H1 (cell line): ENCODE measurements at regions not wholly inside any gene's neighbourhood (a gene's known extent, or its start where the extent isn't known, plus 50 kb on each side); places are given as distances from the start of the nearest gene placed in this dataset.

Experiments used
- CTCF ChIA-PET: fragments of 300-600 bp; sonication (Branson Sonifier 250); formaldehyde crosslinking; loops from one replicate; lab custom pipeline; 2021; ENCODE audit not compliant: partially characterized antibody; lab: Charles Lee
- POLR2A ChIA-PET: fragments of 300-600 bp; sonication (Branson Sonifier 250); formaldehyde crosslinking; loops from one replicate; lab custom pipeline; 2021; ENCODE audit warnings: inconsistent platforms; ENCODE audit not compliant: partially characterized antibody; lab: Charles Lee
- DNase-seq, 2 experiments: peaks; one replicate each; pipeline versions ENCODE4 v3.0.0 to v3.0.0-alpha.2; 2010 to 2022; ENCODE audit warnings: low spot score in 2 of 2, low read depth in 1 of 2, mixed read lengths in 1 of 2
- FAIRE-seq: peaks from 2 replicates; lab custom pipeline; 2011; peaks lifted over from hg19 to GRCh38; lab: Jason Lieb, UNC
- H2AFZ ChIP-seq: 2 replicates; pipeline ENCODE4 v1.8.1; 2012; ENCODE audit warnings: low read length, inconsistent platforms
- H2AK5ac ChIP-seq: 2 replicates; pipeline ENCODE4 v1.6.1; 2013; ENCODE audit warnings: low read depth, low read length
- H2BK120ac ChIP-seq: replicated peaks from 2 replicates; pipeline ENCODE3; 2013; ENCODE audit warnings: low read depth, low read length, inconsistent platforms
- H2BK12ac ChIP-seq: 2 replicates; pipeline ENCODE4 v1.6.1; 2013; ENCODE audit warnings: low read depth, low read length
- H2BK15ac ChIP-seq: 2 replicates; pipeline ENCODE4 v1.6.1; 2013; ENCODE audit warnings: low read length
- H2BK20ac ChIP-seq: 2 replicates; pipeline ENCODE4 v1.6.1; 2013; ENCODE audit warnings: low read length
- H2BK5ac ChIP-seq: 2 replicates; pipeline ENCODE4 v1.6.1; 2013; ENCODE audit warnings: low read depth, low read length
- H3K14ac ChIP-seq: 2 replicates; pipeline ENCODE4 v1.6.1; 2013; ENCODE audit warnings: inconsistent platforms; ENCODE audit not compliant: insufficient read length
- H3K18ac ChIP-seq: 2 replicates; pipeline ENCODE4 v1.6.1; 2013; ENCODE audit warnings: low read length; ENCODE audit errors: extremely low read depth
- H3K23ac ChIP-seq: 2 replicates; pipeline ENCODE4 v1.6.1; 2013; ENCODE audit warnings: inconsistent platforms; ENCODE audit not compliant: insufficient read length
- H3K23me2 ChIP-seq: 2 replicates; pipeline ENCODE4 v1.6.1; 2013; ENCODE audit warnings: low read depth, low read length
- H3K27ac ChIP-seq: 2 replicates; pipeline ENCODE4 v1.6.1; 2011; ENCODE audit warnings: low read depth, low read length, inconsistent platforms
- H3K27me3 ChIP-seq, 4 experiments: replicated peaks in 1 of 4; 1 replicate in 1 of 4; 2 replicates in 3 of 4; pipeline versions ENCODE4 v1.6.1 to v1.8.1; 2011 to 2013; ENCODE audit warnings: low read length in 3 of 4, mild to moderate bottlenecking in 3 of 4, inconsistent platforms in 2 of 4, mixed read lengths in 2 of 4, moderate library complexity in 1 of 4; ENCODE audit not compliant: control insufficient read depth in 3 of 4, insufficient read depth in 3 of 4; ENCODE audit errors: extremely low read depth in 1 of 4
- H3K36me3 ChIP-seq, 4 experiments: 2 replicates each; pipeline versions ENCODE4 v1.6.1 to v1.8.1; 2011 to 2013; ENCODE audit warnings: mild to moderate bottlenecking in 4 of 4, low read length in 3 of 4, moderate library complexity in 2 of 4, control low read depth in 1 of 4, inconsistent platforms in 1 of 4; ENCODE audit not compliant: insufficient read depth in 4 of 4, control insufficient read depth in 2 of 4
- H3K4ac ChIP-seq: replicated peaks from 2 replicates; pipeline ENCODE3; 2013; ENCODE audit warnings: low read length, low read depth, mixed read lengths, inconsistent platforms; ENCODE audit not compliant: insufficient read length
- H3K4me1 ChIP-seq, 4 experiments: replicated peaks in 1 of 4; 1 replicate in 1 of 4; 2 replicates in 3 of 4; pipeline versions ENCODE4 v1.6.1 to v1.8.1; 2011 to 2013; ENCODE audit warnings: low read length in 3 of 4, inconsistent platforms in 2 of 4, mixed read lengths in 1 of 4; ENCODE audit not compliant: insufficient read depth in 4 of 4, control insufficient read depth in 3 of 4
- H3K4me2 ChIP-seq, 2 experiments: 2 replicates each; pipeline versions ENCODE4 v1.6.1 to v1.8.1; 2011 to 2013; ENCODE audit warnings: low read depth in 2 of 2, low read length in 2 of 2, control low read depth in 1 of 2, inconsistent platforms in 1 of 2, mild to moderate bottlenecking in 1 of 2; ENCODE audit not compliant: insufficient read depth in 1 of 2
- H3K4me3 ChIP-seq, 4 experiments: fragments of 200-600, 300-600 bp in 1 of 4; sonication (generic), shearing (Covaris generic), sonication (Bioruptor Twin) in 1 of 4; 2 replicates each; pipeline versions ENCODE4 v1.5.1 to v1.8.1; 2011 to 2016; ENCODE audit warnings: low read length in 4 of 4, low read depth in 3 of 4, control low read depth in 2 of 4, inconsistent platforms in 2 of 4, mild to moderate bottlenecking in 2 of 4, mixed read lengths in 1 of 4, moderate library complexity in 1 of 4; ENCODE audit not compliant: insufficient read depth in 2 of 4; ENCODE audit errors: extremely low read depth in 1 of 4
- H3K56ac ChIP-seq: replicated peaks from 2 replicates; pipeline ENCODE3; 2013; ENCODE audit warnings: low read depth, mild to moderate bottlenecking, mixed read lengths, low read length, inconsistent platforms; ENCODE audit not compliant: insufficient read length
- H3K79me1 ChIP-seq: 2 replicates; pipeline ENCODE4 v1.6.1; 2013; ENCODE audit warnings: low read depth, low read length, control low read depth
- H3K79me2 ChIP-seq, 2 experiments: 2 replicates each; pipeline versions ENCODE4 v1.6.1 to v1.8.1; 2012 to 2013; ENCODE audit warnings: low read length in 2 of 2, mild to moderate bottlenecking in 2 of 2, inconsistent platforms in 1 of 2; ENCODE audit not compliant: insufficient read depth in 2 of 2, control insufficient read depth in 1 of 2
- H3K9ac ChIP-seq, 4 experiments: replicated peaks in 1 of 4; 1 replicate in 1 of 4; 2 replicates in 3 of 4; pipeline versions ENCODE4 v1.6.1 to v1.8.1; 2011 to 2013; ENCODE audit warnings: low read depth in 3 of 4, low read length in 3 of 4, control low read depth in 2 of 4, mild to moderate bottlenecking in 2 of 4, moderate library complexity in 2 of 4, inconsistent platforms in 1 of 4; ENCODE audit errors: extremely low read depth in 1 of 4
- H3K9me3 ChIP-seq, 2 experiments: 2 replicates each; pipeline versions ENCODE4 v1.6.1 to v1.8.1; 2012 to 2013; ENCODE audit warnings: mild to moderate bottlenecking in 2 of 2, moderate library complexity in 2 of 2, control low read depth in 1 of 2, inconsistent platforms in 1 of 2, low read depth in 1 of 2, low read length in 1 of 2, mixed read lengths in 1 of 2; ENCODE audit not compliant: insufficient read depth in 2 of 2
- H4K20me1 ChIP-seq, 2 experiments: replicated peaks in 1 of 2; 2 replicates each; pipeline versions ENCODE3 to v1.8.1; 2011 to 2013; ENCODE audit warnings: inconsistent platforms in 2 of 2, low read length in 2 of 2, mild to moderate bottlenecking in 1 of 2; ENCODE audit not compliant: insufficient read depth in 2 of 2, control insufficient read depth in 1 of 2
- H4K5ac ChIP-seq: 2 replicates; pipeline ENCODE4 v1.6.1; 2013; ENCODE audit warnings: low read length, low read depth, mixed read lengths, inconsistent platforms; ENCODE audit not compliant: insufficient read length
- H4K8ac ChIP-seq: 2 replicates; pipeline ENCODE4 v1.8.0; 2013; ENCODE audit warnings: mild to moderate bottlenecking, moderate library complexity, low read length, inconsistent platforms; ENCODE audit not compliant: insufficient read depth; ENCODE audit errors: extremely low read depth
- H4K91ac ChIP-seq: replicated peaks from 2 replicates; pipeline ENCODE3; 2013; ENCODE audit warnings: low read length, mixed read lengths, inconsistent platforms; ENCODE audit not compliant: insufficient read length
- CBX8 ChIP-seq: fragments of 300-800, 300-1000 bp; sonication (generic); IDR thresholded peaks from 2 replicates; pipeline ENCODE4 v1.7.1; 2016; ENCODE audit warnings: low read depth, low read length, borderline replicate concordance
- CTBP2 ChIP-seq: IDR thresholded peaks from 2 replicates; pipeline ENCODE4 v1.7.0; 2011; ENCODE audit warnings: borderline replicate concordance, mild to moderate bottlenecking, moderate library complexity, mixed read lengths, low read length; ENCODE audit not compliant: insufficient read depth, insufficient read length
- EZH2 ChIP-seq: fragments of 200-600 bp; sonication (generic); IDR thresholded peaks from 2 replicates; pipeline ENCODE4 v1.7.1; 2012; ENCODE audit warnings: low read depth, mild to moderate bottlenecking, moderate library complexity, low read length, inconsistent platforms; ENCODE audit not compliant: severe bottlenecking
- HDAC2 ChIP-seq, 2 experiments: fragments of 300-600 bp in 1 of 2; sonication (generic) in 1 of 2; IDR thresholded peaks; 2 replicates each; pipeline ENCODE4 v1.6.1; 2011 to 2012; ENCODE audit warnings: low read depth in 2 of 2, low read length in 2 of 2, mild to moderate bottlenecking in 2 of 2, moderate library complexity in 2 of 2, borderline replicate concordance in 1 of 2, inconsistent platforms in 1 of 2
- JUN ChIP-seq: IDR thresholded peaks from 2 replicates; pipeline ENCODE4 v1.6.1; 2011; ENCODE audit warnings: low read depth, mild to moderate bottlenecking, improper control_type of control experiment, low read length
- JUND ChIP-seq: IDR thresholded peaks from 2 replicates; pipeline ENCODE4 v1.6.1; 2011; ENCODE audit warnings: mild to moderate bottlenecking, improper control_type of control experiment, low read length
- KDM4A ChIP-seq: IDR thresholded peaks from one replicate; pipeline ENCODE4 v1.7.1; 2012; ENCODE audit warnings: low read depth, mild to moderate bottlenecking, moderate library complexity, low read length, inconsistent platforms; ENCODE audit not compliant: severe bottlenecking
- MAX ChIP-seq: IDR thresholded peaks from 2 replicates; pipeline ENCODE4 v1.6.1; 2012; ENCODE audit warnings: inconsistent platforms
- NANOG ChIP-seq: IDR thresholded peaks from 2 replicates; pipeline ENCODE4 v1.6.1; 2011; ENCODE audit warnings: low read length, low read depth, mild to moderate bottlenecking, inconsistent platforms; ENCODE audit not compliant: insufficient read depth, poor library complexity, severe bottlenecking
- NRF1 ChIP-seq: IDR thresholded peaks from 2 replicates; pipeline ENCODE4 v1.6.1; 2011; ENCODE audit warnings: mild to moderate bottlenecking, low read depth, low read length, improper control_type of control experiment
- PHF8 ChIP-seq: fragments of 200-600 bp; sonication (generic); conservative IDR thresholded peaks from 2 replicates; pipeline ENCODE4 v1.7.1; 2012; ENCODE audit warnings: low read depth, mild to moderate bottlenecking, inconsistent platforms, low read length, moderate library complexity
- SP1 ChIP-seq: IDR thresholded peaks from 2 replicates; pipeline ENCODE4 v1.6.1; 2011; ENCODE audit warnings: low read depth, low read length
- SP2 ChIP-seq: IDR thresholded peaks from 2 replicates; pipeline ENCODE4 v1.6.1; 2012; ENCODE audit warnings: mild to moderate bottlenecking, low read length, inconsistent platforms
- TEAD4 ChIP-seq: IDR thresholded peaks from 2 replicates; pipeline ENCODE4 v1.6.1; 2012; ENCODE audit warnings: low read depth, low read length, inconsistent platforms, mixed read lengths
- ZNF274 ChIP-seq: IDR thresholded peaks from 2 replicates; pipeline ENCODE4 v1.7.0; 2012; ENCODE audit warnings: low read length, borderline replicate concordance; ENCODE audit errors: extremely low read depth
- WGBS, 2 experiments: shearing (Covaris generic) in 1 of 2; methylation state at CpG; one replicate each; pipeline versions ENCODE4 v1.1.6 to v1.1.7; 2013 to 2015; ENCODE audit warnings: low lambda C conversion rate in 2 of 2, mixed read lengths in 2 of 2, inconsistent platforms in 1 of 2, low coverage in 1 of 2, missing lambda C conversion rate in 1 of 2; ENCODE audit not compliant: insufficient replicate concordance in 2 of 2, insufficient coverage in 1 of 2, insufficient read length in 1 of 2; ENCODE audit errors: extremely low coverage in 1 of 2, missing lambda C conversion rate in 1 of 2; 5-methylcytosine and 5-hydroxymethylcytosine counted together

- no peak overlapping the region for H3K23ac ChIP-seq
- H2AFZ ChIP-seq: no peak overlapping the region
- no peaks in the 10 kb centered on the region for H3K36me3 ChIP-seq
- no peak overlapping the region for H3K27ac ChIP-seq
- no peaks in the 10 kb centered on the region for H3K79me2 ChIP-seq
- no peaks in the 10 kb centered on the region for H3K9me3 ChIP-seq
- H3K79me1 ChIP-seq: no peaks in the 10 kb centered on the region
- H2BK5ac ChIP-seq: no peak overlapping the region
- no peaks in the 10 kb centered on the region; the same call in 1 of the 2 replicates for H3K23me2 ChIP-seq
- CTCF ChIA-PET: no interaction called here
- no peak overlapping the region for H2BK120ac ChIP-seq
- no peak overlapping the region for H3K14ac ChIP-seq
- H4K8ac ChIP-seq: no peak overlapping the region
- H3K56ac ChIP-seq: no peak overlapping the region
- POLR2A ChIA-PET: no interaction called here
- no peaks in the 10 kb centered on the region for H4K20me1 ChIP-seq
- no peak overlapping the region for H3K9ac ChIP-seq
- H4K91ac ChIP-seq: no peak overlapping the region
- FAIRE-seq (no peak), DNase-seq (no peak)
- H3K18ac ChIP-seq: no peak overlapping the region
- H2BK20ac ChIP-seq: no peak overlapping the region
- H3K4me1 ChIP-seq: no peaks in the 10 kb centered on the region
- no peak overlapping the region for H2AK5ac ChIP-seq
- H3K4me2 ChIP-seq: no peak overlapping the region
- H3K4me3 ChIP-seq: no peak overlapping the region
- WGBS, 2 experiments: 93% methylated on average over 9 of the region's 9 CpGs; no CpG with 5 or more reads in 1 of the 2 experiments
- H3K4ac ChIP-seq: no peak overlapping the region
- H2BK15ac ChIP-seq: no peak overlapping the region
- H4K5ac ChIP-seq: no peak overlapping the region
- H2BK12ac ChIP-seq: no peak overlapping the region
- H3K27me3 ChIP-seq: no peaks in the 10 kb centered on the region
- TF ChIP-seq HDAC2 (IDR thresholded peaks at IDR 0.05; ENCODE audit: borderline replicate concordance in 1 of 2, low read depth in 2 of 2, low read length in 2 of 2): no peak
- no peak for TF ChIP-seq PHF8
- no peak for TF ChIP-seq MAX
- no peak for TF ChIP-seq CTBP2
- TF ChIP-seq EZH2: no peak
- TF ChIP-seq JUND: no peak
- TF ChIP-seq JUN: no peak
- TF ChIP-seq ZNF274: no peak
- no peak for TF ChIP-seq NRF1
- no peak for TF ChIP-seq KDM4A
- TF ChIP-seq SP1: no peak
- no peak for TF ChIP-seq NANOG
- no peak for TF ChIP-seq CBX8
- TF ChIP-seq SP2: no peak
- TF ChIP-seq TEAD4: no peak
Observed at GRCh38 chr2:126579868-126580267, 76.1 kb upstream of the GYPC start.
